GM23338 (cell line): ENCODE measurements at regions not wholly inside any gene's neighbourhood (a gene's known extent, or its start where the extent isn't known, plus 50 kb on each side); places are given as distances from the start of the nearest gene placed in this dataset.

Experiments used
- ATAC-seq: fragments of 200-7000 bp; cut with Tn5 transposase; 3 replicates; pipeline ENCODE4 v1.9.1; 2020
- DNase-seq: peaks from one replicate; pipeline ENCODE4 v3.0.0-alpha.2; 2015; ENCODE audit warnings: low spot score
- H2AFZ ChIP-seq: fragments of 200-600 bp; sonication (generic); 2 replicates; pipeline ENCODE4 v1.8.0; 2016; ENCODE audit warnings: antibody characterized with exemption, mild to moderate bottlenecking, moderate library complexity
- H3F3A ChIP-seq: fragments of 200-600 bp; sonication (generic); replicated peaks from 2 replicates; pipeline ENCODE4 v1.8.0; 2017; ENCODE audit warnings: antibody characterized with exemption, mixed run types, low read depth
- H3K27ac ChIP-seq: fragments of 200-600 bp; sonication (generic); 2 replicates; pipeline ENCODE4 v1.6.1; 2016; ENCODE audit warnings: low read depth
- H3K27me3 ChIP-seq: fragments of 200-600 bp; sonication (generic); 2 replicates; pipeline ENCODE4 v1.8.0; 2016; ENCODE audit warnings: mild to moderate bottlenecking, mixed run types, moderate library complexity; ENCODE audit not compliant: insufficient read depth
- H3K36me3 ChIP-seq: fragments of 200-600 bp; sonication (generic); 2 replicates; pipeline ENCODE4 v1.8.0; 2016; ENCODE audit warnings: mild to moderate bottlenecking; ENCODE audit not compliant: insufficient read depth
- H3K4me1 ChIP-seq: fragments of 200-600 bp; sonication (generic); 2 replicates; pipeline ENCODE4 v1.8.0; 2016; ENCODE audit warnings: mild to moderate bottlenecking, moderate library complexity; ENCODE audit not compliant: insufficient read depth
- H3K4me2 ChIP-seq: fragments of 200-600 bp; sonication (generic); 2 replicates; pipeline ENCODE4 v1.7.1; 2017; ENCODE audit warnings: mixed run types
- H3K4me3 ChIP-seq: fragments of 200-600 bp; sonication (generic); 2 replicates; pipeline ENCODE4 v1.6.1; 2016; ENCODE audit warnings: mixed run types
- H3K79me2 ChIP-seq: fragments of 200-600 bp; sonication (generic); replicated peaks from 2 replicates; pipeline ENCODE4 v1.8.0; 2017; ENCODE audit warnings: mild to moderate bottlenecking; ENCODE audit not compliant: insufficient read depth
- H3K9me2 ChIP-seq: fragments of 200-600 bp; sonication (generic); 2 replicates; pipeline ENCODE4 v1.8.0; 2017; ENCODE audit not compliant: insufficient read depth
- H4K20me1 ChIP-seq: fragments of 200-600 bp; sonication (generic); replicated peaks from 2 replicates; pipeline ENCODE4 v1.8.0; 2017; ENCODE audit warnings: mild to moderate bottlenecking; ENCODE audit not compliant: insufficient read depth
- H3K27ac Mint-ChIP-seq: 2 replicates; pipeline ENCODE4 v1.8.0; 2020; ENCODE audit warnings: inconsistent platforms, mild to moderate bottlenecking, moderate library complexity, mixed read lengths
- H3K27me3 Mint-ChIP-seq: 3 replicates; pipeline ENCODE4 v1.8.0; 2022; ENCODE audit warnings: low read depth, mild to moderate bottlenecking, moderate library complexity, mixed read lengths, inconsistent platforms; ENCODE audit not compliant: insufficient read depth, poor library complexity
- H3K36me3 Mint-ChIP-seq: 3 replicates; pipeline ENCODE4 v1.8.0; 2021; ENCODE audit warnings: low read depth, mild to moderate bottlenecking, inconsistent platforms, moderate library complexity, mixed read lengths
- H3K4me1 Mint-ChIP-seq: 3 replicates; pipeline ENCODE4 v1.8.0; 2020; ENCODE audit warnings: mild to moderate bottlenecking, inconsistent platforms, mixed read lengths
- H3K4me3 Mint-ChIP-seq: 3 replicates; pipeline ENCODE4 v1.8.0; 2021; ENCODE audit warnings: moderate library complexity, mild to moderate bottlenecking, inconsistent platforms, mixed read lengths
- H3K9me3 Mint-ChIP-seq: 3 replicates; pipeline ENCODE4 v1.8.0; 2020; ENCODE audit warnings: moderate library complexity, mild to moderate bottlenecking, inconsistent platforms, mixed read lengths
- CREB1 ChIP-seq: fragments of 250-450 bp; sonication (Bioruptor Pico); IDR thresholded peaks from 2 replicates; pipeline ENCODE4 v1.5.0; 2020; ENCODE audit warnings: low read depth, mild to moderate bottlenecking, moderate library complexity
- EZH2 ChIP-seq: fragments of 200-600 bp; sonication (generic); IDR thresholded peaks from one replicate; pipeline ENCODE4 v1.8.0; 2017; ENCODE audit warnings: antibody characterized with exemption, mild to moderate bottlenecking, low read depth; ENCODE audit not compliant: unreplicated experiment
- EZH2phosphoT487 ChIP-seq: fragments of 200-600 bp; sonication (generic); IDR thresholded peaks from one replicate; pipeline ENCODE4 v1.8.1; 2018; ENCODE audit warnings: antibody characterized with exemption; ENCODE audit not compliant: unreplicated experiment
- JUNB ChIP-seq: IDR thresholded peaks from one replicate; pipeline ENCODE4 v1.6.1; 2016; ENCODE audit warnings: antibody characterized with exemption; ENCODE audit not compliant: unreplicated experiment
- POLR2AphosphoS5 ChIP-seq: IDR thresholded peaks from 2 replicates; pipeline ENCODE4 v1.6.1; 2016; ENCODE audit warnings: antibody characterized with exemption, low read depth
- STAT1 ChIP-seq: IDR thresholded peaks from one replicate; pipeline ENCODE4 v1.6.1; 2016; ENCODE audit warnings: antibody characterized with exemption; ENCODE audit not compliant: unreplicated experiment
- ZNF114 ChIP-seq: fragments of 250-450 bp; sonication (Bioruptor Pico); IDR thresholded peaks from 2 replicates; pipeline ENCODE4 v1.5.0; 2020; ENCODE audit warnings: mild to moderate bottlenecking, moderate library complexity
- ZNF331 ChIP-seq: fragments of 250-450 bp; sonication (Bioruptor Pico); IDR thresholded peaks from 2 replicates; pipeline ENCODE4 v1.5.0; 2020; ENCODE audit warnings: low read depth, mild to moderate bottlenecking, moderate library complexity
- TF ChIP-seq, protein P1 (sequence below), 2 experiments: fragments of 200-600 bp in 1 of 2; sonication (generic) in 1 of 2; conservative IDR thresholded peaks; 2 replicates each; pipeline versions ENCODE4 v1.5.1 to v1.6.1; 2016 to 2017; ENCODE audit warnings: antibody characterized with exemption in 2 of 2, low read depth in 2 of 2, mild to moderate bottlenecking in 2 of 2, moderate library complexity in 1 of 2
- TF ChIP-seq, protein P2 (sequence below): IDR thresholded peaks from 2 replicates; pipeline ENCODE4 v1.6.1; 2016; ENCODE audit warnings: antibody characterized with exemption
- TF ChIP-seq, protein P3 (sequence below): IDR thresholded peaks from one replicate; pipeline ENCODE4 v1.6.1; 2018; ENCODE audit warnings: antibody characterized with exemption; ENCODE audit not compliant: unreplicated experiment
- TF ChIP-seq, protein P4 (sequence below): fragments of 250-450 bp; sonication (Bioruptor Pico); IDR thresholded peaks from 2 replicates; pipeline ENCODE4 v1.5.0; 2020; ENCODE audit warnings: mild to moderate bottlenecking, moderate library complexity

DNA sequence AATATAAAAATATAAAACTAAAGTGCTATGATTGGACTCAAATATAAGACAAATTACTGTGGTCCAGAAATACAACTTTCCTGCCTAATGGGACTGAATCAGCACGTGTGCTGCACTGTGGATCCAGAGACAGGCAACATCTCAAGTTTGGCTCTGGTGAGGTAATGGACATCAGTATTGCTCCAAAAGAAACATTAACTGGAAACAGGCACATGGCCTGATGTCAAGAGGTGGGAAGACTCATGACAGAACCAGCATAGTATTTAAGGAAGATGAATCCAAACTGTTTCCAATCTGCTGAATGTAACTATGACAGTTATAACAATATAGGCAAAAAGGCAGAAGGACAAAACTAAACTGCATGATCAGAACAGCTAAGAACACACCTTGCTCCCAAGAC is 354.6 kb downstream of the FSIP2 start:
- no peaks in the 10 kb centered on the region for H3K9me2 ChIP-seq
- ATAC-seq (no peak), DNase-seq (no peak)
- Mint-ChIP-seq H3K36me3 (no peaks in the 10 kb centered on the region; the same call in 2 of the 3 replicates), H3K4me1 (no peaks in the 10 kb centered on the region), H3K27me3 (no peaks in the 10 kb centered on the region), H3K27ac (no peak overlapping the region), H3K9me3 (no peaks in the 10 kb centered on the region; the same call in 2 of the 3 replicates), H3K4me3 (no peak overlapping the region)
- no peak overlapping the region for H3K4me3 ChIP-seq
- H4K20me1 ChIP-seq: no peaks in the 10 kb centered on the region
- no peak overlapping the region for H2AFZ ChIP-seq
- no peaks in the 10 kb centered on the region for H3K4me1 ChIP-seq
- H3K27ac ChIP-seq: no peak overlapping the region
- no peaks in the 10 kb centered on the region for H3F3A ChIP-seq
- no peaks in the 10 kb centered on the region for H3K27me3 ChIP-seq
- no peaks in the 10 kb centered on the region for H3K79me2 ChIP-seq
- H3K36me3 ChIP-seq: no peaks in the 10 kb centered on the region
- no peak for TF ChIP-seq JUNB
- TF ChIP-seq, protein P1, sequence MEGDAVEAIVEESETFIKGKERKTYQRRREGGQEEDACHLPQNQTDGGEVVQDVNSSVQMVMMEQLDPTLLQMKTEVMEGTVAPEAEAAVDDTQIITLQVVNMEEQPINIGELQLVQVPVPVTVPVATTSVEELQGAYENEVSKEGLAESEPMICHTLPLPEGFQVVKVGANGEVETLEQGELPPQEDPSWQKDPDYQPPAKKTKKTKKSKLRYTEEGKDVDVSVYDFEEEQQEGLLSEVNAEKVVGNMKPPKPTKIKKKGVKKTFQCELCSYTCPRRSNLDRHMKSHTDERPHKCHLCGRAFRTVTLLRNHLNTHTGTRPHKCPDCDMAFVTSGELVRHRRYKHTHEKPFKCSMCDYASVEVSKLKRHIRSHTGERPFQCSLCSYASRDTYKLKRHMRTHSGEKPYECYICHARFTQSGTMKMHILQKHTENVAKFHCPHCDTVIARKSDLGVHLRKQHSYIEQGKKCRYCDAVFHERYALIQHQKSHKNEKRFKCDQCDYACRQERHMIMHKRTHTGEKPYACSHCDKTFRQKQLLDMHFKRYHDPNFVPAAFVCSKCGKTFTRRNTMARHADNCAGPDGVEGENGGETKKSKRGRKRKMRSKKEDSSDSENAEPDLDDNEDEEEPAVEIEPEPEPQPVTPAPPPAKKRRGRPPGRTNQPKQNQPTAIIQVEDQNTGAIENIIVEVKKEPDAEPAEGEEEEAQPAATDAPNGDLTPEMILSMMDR (conservative IDR thresholded peaks at IDR 0.05; ENCODE audit: low read depth in 2 of 2): no peak
- no peak for TF ChIP-seq ZNF331
- TF ChIP-seq STAT1: no peak
- no peak for TF ChIP-seq EZH2phosphoT487
- no peak for TF ChIP-seq EZH2
- TF ChIP-seq CREB1 (CRISPR knock-in tag): no peak
- TF ChIP-seq, protein P2, sequence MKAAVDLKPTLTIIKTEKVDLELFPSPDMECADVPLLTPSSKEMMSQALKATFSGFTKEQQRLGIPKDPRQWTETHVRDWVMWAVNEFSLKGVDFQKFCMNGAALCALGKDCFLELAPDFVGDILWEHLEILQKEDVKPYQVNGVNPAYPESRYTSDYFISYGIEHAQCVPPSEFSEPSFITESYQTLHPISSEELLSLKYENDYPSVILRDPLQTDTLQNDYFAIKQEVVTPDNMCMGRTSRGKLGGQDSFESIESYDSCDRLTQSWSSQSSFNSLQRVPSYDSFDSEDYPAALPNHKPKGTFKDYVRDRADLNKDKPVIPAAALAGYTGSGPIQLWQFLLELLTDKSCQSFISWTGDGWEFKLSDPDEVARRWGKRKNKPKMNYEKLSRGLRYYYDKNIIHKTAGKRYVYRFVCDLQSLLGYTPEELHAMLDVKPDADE: no peak
- TF ChIP-seq, protein P3, sequence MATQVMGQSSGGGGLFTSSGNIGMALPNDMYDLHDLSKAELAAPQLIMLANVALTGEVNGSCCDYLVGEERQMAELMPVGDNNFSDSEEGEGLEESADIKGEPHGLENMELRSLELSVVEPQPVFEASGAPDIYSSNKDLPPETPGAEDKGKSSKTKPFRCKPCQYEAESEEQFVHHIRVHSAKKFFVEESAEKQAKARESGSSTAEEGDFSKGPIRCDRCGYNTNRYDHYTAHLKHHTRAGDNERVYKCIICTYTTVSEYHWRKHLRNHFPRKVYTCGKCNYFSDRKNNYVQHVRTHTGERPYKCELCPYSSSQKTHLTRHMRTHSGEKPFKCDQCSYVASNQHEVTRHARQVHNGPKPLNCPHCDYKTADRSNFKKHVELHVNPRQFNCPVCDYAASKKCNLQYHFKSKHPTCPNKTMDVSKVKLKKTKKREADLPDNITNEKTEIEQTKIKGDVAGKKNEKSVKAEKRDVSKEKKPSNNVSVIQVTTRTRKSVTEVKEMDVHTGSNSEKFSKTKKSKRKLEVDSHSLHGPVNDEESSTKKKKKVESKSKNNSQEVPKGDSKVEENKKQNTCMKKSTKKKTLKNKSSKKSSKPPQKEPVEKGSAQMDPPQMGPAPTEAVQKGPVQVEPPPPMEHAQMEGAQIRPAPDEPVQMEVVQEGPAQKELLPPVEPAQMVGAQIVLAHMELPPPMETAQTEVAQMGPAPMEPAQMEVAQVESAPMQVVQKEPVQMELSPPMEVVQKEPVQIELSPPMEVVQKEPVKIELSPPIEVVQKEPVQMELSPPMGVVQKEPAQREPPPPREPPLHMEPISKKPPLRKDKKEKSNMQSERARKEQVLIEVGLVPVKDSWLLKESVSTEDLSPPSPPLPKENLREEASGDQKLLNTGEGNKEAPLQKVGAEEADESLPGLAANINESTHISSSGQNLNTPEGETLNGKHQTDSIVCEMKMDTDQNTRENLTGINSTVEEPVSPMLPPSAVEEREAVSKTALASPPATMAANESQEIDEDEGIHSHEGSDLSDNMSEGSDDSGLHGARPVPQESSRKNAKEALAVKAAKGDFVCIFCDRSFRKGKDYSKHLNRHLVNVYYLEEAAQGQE: no peak
- TF ChIP-seq, protein P4, sequence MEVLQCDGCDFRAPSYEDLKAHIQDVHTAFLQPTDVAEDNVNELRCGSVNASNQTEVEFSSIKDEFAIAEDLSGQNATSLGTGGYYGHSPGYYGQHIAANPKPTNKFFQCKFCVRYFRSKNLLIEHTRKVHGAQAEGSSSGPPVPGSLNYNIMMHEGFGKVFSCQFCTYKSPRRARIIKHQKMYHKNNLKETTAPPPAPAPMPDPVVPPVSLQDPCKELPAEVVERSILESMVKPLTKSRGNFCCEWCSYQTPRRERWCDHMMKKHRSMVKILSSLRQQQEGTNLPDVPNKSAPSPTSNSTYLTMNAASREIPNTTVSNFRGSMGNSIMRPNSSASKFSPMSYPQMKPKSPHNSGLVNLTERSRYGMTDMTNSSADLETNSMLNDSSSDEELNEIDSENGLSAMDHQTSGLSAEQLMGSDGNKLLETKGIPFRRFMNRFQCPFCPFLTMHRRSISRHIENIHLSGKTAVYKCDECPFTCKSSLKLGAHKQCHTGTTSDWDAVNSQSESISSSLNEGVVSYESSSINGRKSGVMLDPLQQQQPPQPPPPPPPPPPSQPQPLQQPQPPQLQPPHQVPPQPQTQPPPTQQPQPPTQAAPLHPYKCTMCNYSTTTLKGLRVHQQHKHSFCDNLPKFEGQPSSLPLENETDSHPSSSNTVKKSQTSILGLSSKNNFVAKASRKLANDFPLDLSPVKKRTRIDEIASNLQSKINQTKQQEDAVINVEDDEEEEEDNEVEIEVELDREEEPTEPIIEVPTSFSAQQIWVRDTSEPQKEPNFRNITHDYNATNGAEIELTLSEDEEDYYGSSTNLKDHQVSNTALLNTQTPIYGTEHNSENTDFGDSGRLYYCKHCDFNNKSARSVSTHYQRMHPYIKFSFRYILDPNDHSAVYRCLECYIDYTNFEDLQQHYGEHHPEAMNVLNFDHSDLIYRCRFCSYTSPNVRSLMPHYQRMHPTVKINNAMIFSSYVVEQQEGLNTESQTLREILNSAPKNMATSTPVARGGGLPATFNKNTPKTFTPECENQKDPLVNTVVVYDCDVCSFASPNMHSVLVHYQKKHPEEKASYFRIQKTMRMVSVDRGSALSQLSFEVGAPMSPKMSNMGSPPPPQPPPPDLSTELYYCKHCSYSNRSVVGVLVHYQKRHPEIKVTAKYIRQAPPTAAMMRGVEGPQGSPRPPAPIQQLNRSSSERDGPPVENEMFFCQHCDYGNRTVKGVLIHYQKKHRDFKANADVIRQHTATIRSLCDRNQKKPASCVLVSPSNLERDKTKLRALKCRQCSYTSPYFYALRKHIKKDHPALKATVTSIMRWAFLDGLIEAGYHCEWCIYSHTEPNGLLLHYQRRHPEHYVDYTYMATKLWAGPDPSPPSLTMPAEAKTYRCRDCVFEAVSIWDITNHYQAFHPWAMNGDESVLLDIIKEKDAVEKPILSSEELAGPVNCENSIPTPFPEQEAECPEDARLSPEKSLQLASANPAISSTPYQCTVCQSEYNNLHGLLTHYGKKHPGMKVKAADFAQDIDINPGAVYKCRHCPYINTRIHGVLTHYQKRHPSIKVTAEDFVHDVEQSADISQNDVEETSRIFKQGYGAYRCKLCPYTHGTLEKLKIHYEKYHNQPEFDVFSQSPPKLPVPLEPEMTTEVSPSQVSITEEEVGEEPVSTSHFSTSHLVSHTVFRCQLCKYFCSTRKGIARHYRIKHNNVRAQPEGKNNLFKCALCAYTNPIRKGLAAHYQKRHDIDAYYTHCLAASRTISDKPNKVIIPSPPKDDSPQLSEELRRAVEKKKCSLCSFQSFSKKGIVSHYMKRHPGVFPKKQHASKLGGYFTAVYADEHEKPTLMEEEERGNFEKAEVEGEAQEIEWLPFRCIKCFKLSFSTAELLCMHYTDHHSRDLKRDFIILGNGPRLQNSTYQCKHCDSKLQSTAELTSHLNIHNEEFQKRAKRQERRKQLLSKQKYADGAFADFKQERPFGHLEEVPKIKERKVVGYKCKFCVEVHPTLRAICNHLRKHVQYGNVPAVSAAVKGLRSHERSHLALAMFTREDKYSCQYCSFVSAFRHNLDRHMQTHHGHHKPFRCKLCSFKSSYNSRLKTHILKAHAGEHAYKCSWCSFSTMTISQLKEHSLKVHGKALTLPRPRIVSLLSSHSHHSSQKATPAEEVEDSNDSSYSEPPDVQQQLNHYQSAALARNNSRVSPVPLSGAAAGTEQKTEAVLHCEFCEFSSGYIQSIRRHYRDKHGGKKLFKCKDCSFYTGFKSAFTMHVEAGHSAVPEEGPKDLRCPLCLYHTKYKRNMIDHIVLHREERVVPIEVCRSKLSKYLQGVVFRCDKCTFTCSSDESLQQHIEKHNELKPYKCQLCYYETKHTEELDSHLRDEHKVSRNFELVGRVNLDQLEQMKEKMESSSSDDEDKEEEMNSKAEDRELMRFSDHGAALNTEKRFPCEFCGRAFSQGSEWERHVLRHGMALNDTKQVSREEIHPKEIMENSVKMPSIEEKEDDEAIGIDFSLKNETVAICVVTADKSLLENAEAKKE (CRISPR knock-in tag): no peak
- TF ChIP-seq ZNF114 (CRISPR knock-in tag): no peak
- no peak for TF ChIP-seq POLR2AphosphoS5
- no peak overlapping the region for H3K4me2 ChIP-seq
